Mesenchymal stem cell (in vitro differentiated cells and primary cell): ENCODE measurements at regions not wholly inside any gene's neighbourhood (a gene's known extent, or its start where the extent isn't known, plus 50 kb on each side); places are given as distances from the start of the nearest gene placed in this dataset.

Experiments
- DNase-seq: peaks from one replicate; pipeline ENCODE4 v3.0.0-alpha.2; 2013
- H2AFZ ChIP-seq: one replicate; pipeline ENCODE4 v1.6.1; 2013; ENCODE audit warnings: low read depth, mild to moderate bottlenecking, control low read depth, inconsistent platforms, low read length, moderate library complexity
- H2AK5ac ChIP-seq: 2 replicates; pipeline ENCODE4 v1.6.1; 2013; ENCODE audit warnings: low read length, moderate library complexity, mild to moderate bottlenecking, inconsistent platforms; ENCODE audit not compliant: severe bottlenecking
- H2BK120ac ChIP-seq: one replicate; pipeline ENCODE4 v1.6.1; 2013; ENCODE audit warnings: low read depth, mild to moderate bottlenecking, inconsistent platforms, low read length, moderate library complexity
- H2BK12ac ChIP-seq, 2 experiments: one replicate each; pipeline ENCODE4 v1.6.1; 2013; ENCODE audit warnings: inconsistent platforms in 2 of 2, low read length in 2 of 2, mild to moderate bottlenecking in 2 of 2, moderate library complexity in 2 of 2, control low read depth in 1 of 2
- H2BK15ac ChIP-seq: one replicate; pipeline ENCODE4 v1.6.1; 2013; ENCODE audit warnings: mild to moderate bottlenecking, low read depth, inconsistent platforms; ENCODE audit not compliant: poor library complexity, severe bottlenecking
- H2BK5ac ChIP-seq: 2 replicates; pipeline ENCODE4 v1.6.1; 2013; ENCODE audit warnings: low read depth, mild to moderate bottlenecking, low read length, control low read depth, inconsistent platforms; ENCODE audit not compliant: poor library complexity, severe bottlenecking
- H3K14ac ChIP-seq, 2 experiments: one replicate each; pipeline ENCODE4 v1.6.1; 2013; ENCODE audit warnings: inconsistent platforms in 2 of 2, low read length in 2 of 2, control low read depth in 1 of 2, mild to moderate bottlenecking in 1 of 2, moderate library complexity in 1 of 2
- H3K18ac ChIP-seq, 2 experiments: one replicate each; pipeline ENCODE4 v1.6.1; 2013; ENCODE audit warnings: inconsistent platforms in 2 of 2, low read length in 2 of 2, control low read depth in 1 of 2, low read depth in 1 of 2, mild to moderate bottlenecking in 1 of 2
- H3K23ac ChIP-seq, 2 experiments: one replicate each; pipeline ENCODE4 v1.6.1; 2013; ENCODE audit warnings: inconsistent platforms in 2 of 2, low read length in 2 of 2, mild to moderate bottlenecking in 2 of 2, moderate library complexity in 2 of 2, control low read depth in 1 of 2
- H3K27ac ChIP-seq: 2 replicates; pipeline ENCODE4 v1.5.1; 2013; ENCODE audit warnings: mild to moderate bottlenecking, moderate library complexity, low read length, control low read depth, inconsistent platforms; ENCODE audit not compliant: poor library complexity, severe bottlenecking
- H3K27me3 ChIP-seq, 2 experiments: 2 replicates each; pipeline versions ENCODE4 v1.6.1 to v1.7.0; 2013; ENCODE audit warnings: low read length in 2 of 2, mild to moderate bottlenecking in 2 of 2, moderate library complexity in 2 of 2, control low read depth in 1 of 2, inconsistent platforms in 1 of 2; ENCODE audit not compliant: control insufficient read depth in 1 of 2, insufficient read depth in 1 of 2
- H3K36me3 ChIP-seq, 2 experiments: 2 replicates each; pipeline versions ENCODE4 v1.6.1 to v1.7.0; 2013; ENCODE audit warnings: low read length in 2 of 2, control low read depth in 1 of 2, inconsistent platforms in 1 of 2, low read depth in 1 of 2, mild to moderate bottlenecking in 1 of 2; ENCODE audit not compliant: insufficient read depth in 2 of 2, control insufficient read depth in 1 of 2
- H3K4ac ChIP-seq, 2 experiments: one replicate each; pipeline ENCODE4 v1.6.1; 2013; ENCODE audit warnings: inconsistent platforms in 2 of 2, low read length in 2 of 2, mild to moderate bottlenecking in 2 of 2, moderate library complexity in 2 of 2, control low read depth in 1 of 2, low read depth in 1 of 2
- H3K4me1 ChIP-seq: 2 replicates; pipeline ENCODE4 v1.6.1; 2013; ENCODE audit warnings: low read depth, low read length, control low read depth; ENCODE audit not compliant: control insufficient read depth, insufficient read depth
- H3K4me2 ChIP-seq: 2 replicates; pipeline ENCODE4 v1.6.1; 2013; ENCODE audit warnings: low read length, mild to moderate bottlenecking, inconsistent platforms; ENCODE audit not compliant: poor library complexity, severe bottlenecking
- H3K4me3 ChIP-seq, 2 experiments: 2 replicates each; pipeline versions ENCODE4 v1.5.1 to v1.7.0; 2013; ENCODE audit warnings: low read length in 2 of 2, mild to moderate bottlenecking in 2 of 2, control low read depth in 1 of 2, low read depth in 1 of 2; ENCODE audit not compliant: insufficient read depth in 1 of 2
- H3K79me1 ChIP-seq: replicated peaks from 2 replicates; pipeline ENCODE4 v1.6.1; 2013; ENCODE audit warnings: mild to moderate bottlenecking, control low read depth, low read length, inconsistent platforms; ENCODE audit not compliant: poor library complexity, severe bottlenecking
- H3K9ac ChIP-seq: 2 replicates; pipeline ENCODE4 v1.7.0; 2013; ENCODE audit warnings: mild to moderate bottlenecking, low read length, moderate library complexity
- H3K9me3 ChIP-seq: 2 replicates; pipeline ENCODE4 v1.7.0; 2013; ENCODE audit warnings: mild to moderate bottlenecking, low read length; ENCODE audit not compliant: control insufficient read depth
- H4K8ac ChIP-seq: one replicate; pipeline ENCODE4 v1.6.1; 2013; ENCODE audit warnings: inconsistent platforms, mild to moderate bottlenecking, low read length, moderate library complexity
- H4K91ac ChIP-seq: one replicate; pipeline ENCODE4 v1.6.1; 2013; ENCODE audit warnings: mild to moderate bottlenecking, low read length, inconsistent platforms
- WGBS: methylation state at CpG from one replicate; pipeline ENCODE4 v1.1.7; 2013; ENCODE audit warnings: mixed read lengths; 5-methylcytosine and 5-hydroxymethylcytosine counted together

DNA sequence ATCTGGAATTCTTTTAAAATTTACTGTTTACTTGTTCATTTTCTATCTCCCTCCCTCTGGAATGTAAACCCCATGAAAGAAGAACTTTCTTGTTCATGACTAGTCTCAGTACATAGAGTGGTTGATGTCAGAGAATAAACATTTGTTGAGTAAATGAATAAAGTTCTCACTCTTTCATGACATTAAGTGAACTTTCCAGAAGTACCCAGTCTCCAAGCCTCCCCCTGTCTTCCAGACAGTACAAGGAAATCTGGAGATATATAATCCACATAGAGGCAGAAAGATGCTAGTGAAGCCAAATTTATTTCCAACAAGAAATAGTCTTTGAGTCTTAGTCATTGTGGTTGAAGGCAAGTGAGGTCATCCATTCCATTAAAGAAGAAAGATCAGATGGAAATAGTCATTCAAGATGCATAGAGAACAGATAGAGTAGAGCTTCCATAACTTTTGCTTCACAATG is 71.5 kb upstream of the GALNT15 start:
- Histone ChIP-seq H3K9me3 (peaks cover 4% of the 10 kb centered on the region), H3K36me3 (peaks cover 0 to 7% of the 10 kb centered on the region in 2 experiments), H3K9ac (peak overlapping the region; percentile 84), H2BK5ac (no peak overlapping the region), H2AK5ac (no peak overlapping the region), H3K79me1 (no peaks in the 10 kb centered on the region), H3K23ac (no peak overlapping the region), H3K27ac (no peak overlapping the region), H2BK12ac (no peak overlapping the region), H3K4ac (no peak overlapping the region), H4K91ac (no peak overlapping the region), H3K4me2 (no peak overlapping the region), H3K27me3 (no peaks in the 10 kb centered on the region), H2AFZ (no peak overlapping the region), H3K4me1 (no peaks in the 10 kb centered on the region), H2BK15ac (no peak overlapping the region), H3K4me3 (peak overlapping the region in 1 of 2 experiments; percentile 53), H4K8ac (no peak overlapping the region), H2BK120ac (no peak overlapping the region), H3K18ac (no peak overlapping the region), H3K14ac (no peak overlapping the region)
- peak; percentile 95 for DNase-seq

DNA sequence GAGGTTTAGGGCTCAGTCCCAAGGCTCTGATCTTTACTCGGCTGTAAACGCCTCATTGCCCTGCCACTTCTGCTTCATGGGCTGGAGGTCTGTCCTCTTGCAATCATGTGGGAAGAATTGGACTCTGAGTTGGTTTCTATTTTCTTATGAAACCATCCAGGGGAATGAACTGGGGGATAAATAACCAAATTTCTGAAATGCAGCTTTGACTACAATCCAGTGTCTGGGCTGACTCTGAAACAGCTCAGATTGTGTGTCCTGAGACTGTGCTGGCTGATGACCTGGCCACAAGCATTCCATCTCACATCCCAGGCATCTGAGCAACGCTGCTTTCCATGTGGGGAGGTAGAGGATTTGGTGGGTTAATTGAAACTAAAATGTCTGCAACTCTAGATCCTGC is 71.0 kb upstream of the GALNT15 start:
- peak overlapping the region in 1 of 2 experiments; percentile 53 for H3K4me3 ChIP-seq
- H3K9me3 ChIP-seq = peaks cover 4% of the 10 kb centered on the region
- no peak overlapping the region for H3K23ac ChIP-seq
- H3K27ac ChIP-seq = peak overlapping the region; percentile 27
- no peak overlapping the region for H2BK15ac ChIP-seq
- H3K79me1 ChIP-seq = no peaks in the 10 kb centered on the region
- H3K4me1 ChIP-seq = no peaks in the 10 kb centered on the region
- H3K14ac ChIP-seq = no peak overlapping the region
- peak overlapping the region; percentile 84 for H3K9ac ChIP-seq
- no peak overlapping the region for H2AFZ ChIP-seq
- H4K8ac ChIP-seq = no peak overlapping the region
- no peak overlapping the region for H2BK5ac ChIP-seq
- H3K18ac ChIP-seq = peak overlapping the region in 1 of 2 experiments; percentile 23
- H3K36me3 ChIP-seq = peaks cover 0 to 7% of the 10 kb centered on the region in 2 experiments
- 49% methylated on average over 3 of the region's 3 CpGs for WGBS
- H3K4me2 ChIP-seq = no peak overlapping the region
- no peak overlapping the region for H2BK120ac ChIP-seq
- H3K4ac ChIP-seq = no peak overlapping the region
- H2AK5ac ChIP-seq = no peak overlapping the region
- peak overlapping the region in 1 of 2 experiments; percentile 21 for H2BK12ac ChIP-seq
- peak; percentile 64 for DNase-seq
- H4K91ac ChIP-seq = peak overlapping the region; percentile 34
- H3K27me3 ChIP-seq = no peaks in the 10 kb centered on the region

DNA sequence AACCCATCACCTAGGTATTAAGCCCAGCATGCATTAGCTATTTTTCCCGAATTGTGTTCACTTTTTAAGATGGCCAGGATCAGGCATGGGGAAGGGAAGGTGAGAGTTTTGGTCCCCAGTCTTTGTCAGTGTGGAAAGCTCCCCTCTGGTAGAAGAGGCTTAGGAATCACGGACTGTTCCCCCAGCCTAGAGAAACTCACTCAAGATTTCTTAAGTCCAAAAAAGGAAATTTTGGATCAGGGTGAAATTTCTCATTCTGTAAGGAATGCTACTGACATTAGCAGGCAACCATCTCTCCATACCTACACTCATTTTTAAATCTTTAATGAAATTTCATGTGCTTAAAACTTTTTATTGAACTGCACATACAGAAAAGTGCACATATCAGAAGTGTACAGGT is 70.3 kb upstream of the GALNT15 start:
- Histone ChIP-seq H3K9ac (peak overlapping the region; percentile 84), H3K9me3 (peaks cover 4% of the 10 kb centered on the region), H2BK5ac (no peak overlapping the region), H3K4me2 (no peak overlapping the region), H3K36me3 (peaks cover 0 to 1% of the 10 kb centered on the region in 2 experiments), H2BK12ac (peak overlapping the region in 1 of 2 experiments; percentile 72), H2AK5ac (peak overlapping the region; percentile 66), H3K18ac (peak overlapping the region in 1 of 2 experiments; percentile 47), H3K79me1 (no peaks in the 10 kb centered on the region), H2BK120ac (no peak overlapping the region), H3K27me3 (no peaks in the 10 kb centered on the region), H3K4ac (peak overlapping the region in 1 of 2 experiments; percentile 64), H2BK15ac (no peak overlapping the region), H3K4me1 (no peaks in the 10 kb centered on the region), H2AFZ (no peak overlapping the region), H3K4me3 (no peak overlapping the region), H4K91ac (no peak overlapping the region), H3K23ac (no peak overlapping the region), H3K14ac (no peak overlapping the region), H4K8ac (no peak overlapping the region), H3K27ac (no peak overlapping the region)
- WGBS = 82% methylated on average over 1 of the region's 2 CpGs
- DNase-seq = no peak

DNA sequence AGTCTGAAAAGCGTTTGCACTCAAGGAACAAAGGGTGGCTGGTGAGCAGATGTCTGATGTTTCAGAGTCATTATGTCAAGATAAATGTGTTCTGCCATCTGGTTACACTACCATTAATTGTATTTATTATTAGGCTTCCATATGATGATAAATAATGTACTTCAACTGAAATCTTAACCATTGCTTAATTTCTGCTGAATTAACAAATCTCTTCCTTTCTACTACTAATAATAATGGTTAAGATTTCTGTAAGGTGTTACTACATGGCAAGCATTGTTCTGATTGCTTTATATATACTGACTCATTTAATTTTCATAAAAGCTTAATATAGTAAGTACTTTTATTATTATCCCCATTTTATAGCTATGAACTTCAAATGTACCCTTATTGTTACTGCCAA is 68.4 kb upstream of the GALNT15 start:
- peaks cover 3% of the 10 kb centered on the region for H3K9me3 ChIP-seq
- H2AK5ac ChIP-seq = no peak overlapping the region
- 60% methylated on average over 1 of the region's 1 CpG for WGBS

More for the DNA sequence above, 68.4 kb upstream of the GALNT15 start:
- H4K91ac ChIP-seq = no peak overlapping the region
- no peak overlapping the region for H2BK15ac ChIP-seq
- no peaks in the 10 kb centered on the region for H3K27me3 ChIP-seq
- no peaks in the 10 kb centered on the region for H3K79me1 ChIP-seq
- H2BK12ac ChIP-seq = no peak overlapping the region
- H3K27ac ChIP-seq = no peak overlapping the region
- DNase-seq = no peak
- no peak overlapping the region for H3K23ac ChIP-seq
- H3K4me3 ChIP-seq = no peak overlapping the region
- H3K14ac ChIP-seq = no peak overlapping the region
- H3K4me2 ChIP-seq = no peak overlapping the region
- H2BK5ac ChIP-seq = no peak overlapping the region
- H3K4me1 ChIP-seq = no peaks in the 10 kb centered on the region
- no peak overlapping the region for H3K18ac ChIP-seq
- H3K4ac ChIP-seq = no peak overlapping the region
- peaks cover 0 to 14% of the 10 kb centered on the region in 2 experiments for H3K36me3 ChIP-seq
- no peak overlapping the region for H4K8ac ChIP-seq
- no peak overlapping the region for H2BK120ac ChIP-seq
- H2AFZ ChIP-seq = no peak overlapping the region
- no peak overlapping the region for H3K9ac ChIP-seq
